H1 (cell line): ENCODE measurements at regions not wholly inside any gene's neighbourhood (a gene's known extent, or its start where the extent isn't known, plus 50 kb on each side); places are given as distances from the start of the nearest gene placed in this dataset.

Source experiments
- CTCF ChIA-PET: fragments of 300-600 bp; sonication (Branson Sonifier 250); formaldehyde crosslinking; loops from one replicate; lab custom pipeline; 2021; ENCODE audit not compliant: partially characterized antibody; lab: Charles Lee
- POLR2A ChIA-PET: fragments of 300-600 bp; sonication (Branson Sonifier 250); formaldehyde crosslinking; loops from one replicate; lab custom pipeline; 2021; ENCODE audit warnings: inconsistent platforms; ENCODE audit not compliant: partially characterized antibody; lab: Charles Lee
- DNase-seq, 2 experiments: peaks; one replicate each; pipeline versions ENCODE4 v3.0.0 to v3.0.0-alpha.2; 2010 to 2022; ENCODE audit warnings: low spot score in 2 of 2, low read depth in 1 of 2, mixed read lengths in 1 of 2
- FAIRE-seq: peaks from 2 replicates; lab custom pipeline; 2011; peaks lifted over from hg19 to GRCh38; lab: Jason Lieb, UNC
- H2AFZ ChIP-seq: 2 replicates; pipeline ENCODE4 v1.8.1; 2012; ENCODE audit warnings: low read length, inconsistent platforms
- H2AK5ac ChIP-seq: 2 replicates; pipeline ENCODE4 v1.6.1; 2013; ENCODE audit warnings: low read depth, low read length
- H2BK120ac ChIP-seq: replicated peaks from 2 replicates; pipeline ENCODE3; 2013; ENCODE audit warnings: low read depth, low read length, inconsistent platforms
- H2BK12ac ChIP-seq: 2 replicates; pipeline ENCODE4 v1.6.1; 2013; ENCODE audit warnings: low read depth, low read length
- H2BK15ac ChIP-seq: 2 replicates; pipeline ENCODE4 v1.6.1; 2013; ENCODE audit warnings: low read length
- H2BK20ac ChIP-seq: 2 replicates; pipeline ENCODE4 v1.6.1; 2013; ENCODE audit warnings: low read length
- H2BK5ac ChIP-seq: 2 replicates; pipeline ENCODE4 v1.6.1; 2013; ENCODE audit warnings: low read depth, low read length
- H3K14ac ChIP-seq: 2 replicates; pipeline ENCODE4 v1.6.1; 2013; ENCODE audit warnings: inconsistent platforms; ENCODE audit not compliant: insufficient read length
- H3K18ac ChIP-seq: 2 replicates; pipeline ENCODE4 v1.6.1; 2013; ENCODE audit warnings: low read length; ENCODE audit errors: extremely low read depth
- H3K23ac ChIP-seq: 2 replicates; pipeline ENCODE4 v1.6.1; 2013; ENCODE audit warnings: inconsistent platforms; ENCODE audit not compliant: insufficient read length
- H3K23me2 ChIP-seq: 2 replicates; pipeline ENCODE4 v1.6.1; 2013; ENCODE audit warnings: low read depth, low read length
- H3K27ac ChIP-seq: 2 replicates; pipeline ENCODE4 v1.6.1; 2011; ENCODE audit warnings: low read depth, low read length, inconsistent platforms
- H3K27me3 ChIP-seq, 4 experiments: replicated peaks in 1 of 4; 1 replicate in 1 of 4; 2 replicates in 3 of 4; pipeline versions ENCODE4 v1.6.1 to v1.8.1; 2011 to 2013; ENCODE audit warnings: low read length in 3 of 4, mild to moderate bottlenecking in 3 of 4, inconsistent platforms in 2 of 4, mixed read lengths in 2 of 4, moderate library complexity in 1 of 4; ENCODE audit not compliant: control insufficient read depth in 3 of 4, insufficient read depth in 3 of 4; ENCODE audit errors: extremely low read depth in 1 of 4
- H3K36me3 ChIP-seq, 4 experiments: 2 replicates each; pipeline versions ENCODE4 v1.6.1 to v1.8.1; 2011 to 2013; ENCODE audit warnings: mild to moderate bottlenecking in 4 of 4, low read length in 3 of 4, moderate library complexity in 2 of 4, control low read depth in 1 of 4, inconsistent platforms in 1 of 4; ENCODE audit not compliant: insufficient read depth in 4 of 4, control insufficient read depth in 2 of 4
- H3K4ac ChIP-seq: replicated peaks from 2 replicates; pipeline ENCODE3; 2013; ENCODE audit warnings: low read length, low read depth, mixed read lengths, inconsistent platforms; ENCODE audit not compliant: insufficient read length
- H3K4me1 ChIP-seq, 4 experiments: replicated peaks in 1 of 4; 1 replicate in 1 of 4; 2 replicates in 3 of 4; pipeline versions ENCODE4 v1.6.1 to v1.8.1; 2011 to 2013; ENCODE audit warnings: low read length in 3 of 4, inconsistent platforms in 2 of 4, mixed read lengths in 1 of 4; ENCODE audit not compliant: insufficient read depth in 4 of 4, control insufficient read depth in 3 of 4
- H3K4me2 ChIP-seq, 2 experiments: 2 replicates each; pipeline versions ENCODE4 v1.6.1 to v1.8.1; 2011 to 2013; ENCODE audit warnings: low read depth in 2 of 2, low read length in 2 of 2, control low read depth in 1 of 2, inconsistent platforms in 1 of 2, mild to moderate bottlenecking in 1 of 2; ENCODE audit not compliant: insufficient read depth in 1 of 2
- H3K4me3 ChIP-seq, 4 experiments: fragments of 200-600, 300-600 bp in 1 of 4; sonication (generic), shearing (Covaris generic), sonication (Bioruptor Twin) in 1 of 4; 2 replicates each; pipeline versions ENCODE4 v1.5.1 to v1.8.1; 2011 to 2016; ENCODE audit warnings: low read length in 4 of 4, low read depth in 3 of 4, control low read depth in 2 of 4, inconsistent platforms in 2 of 4, mild to moderate bottlenecking in 2 of 4, mixed read lengths in 1 of 4, moderate library complexity in 1 of 4; ENCODE audit not compliant: insufficient read depth in 2 of 4; ENCODE audit errors: extremely low read depth in 1 of 4
- H3K56ac ChIP-seq: replicated peaks from 2 replicates; pipeline ENCODE3; 2013; ENCODE audit warnings: low read depth, mild to moderate bottlenecking, mixed read lengths, low read length, inconsistent platforms; ENCODE audit not compliant: insufficient read length
- H3K79me1 ChIP-seq: 2 replicates; pipeline ENCODE4 v1.6.1; 2013; ENCODE audit warnings: low read depth, low read length, control low read depth
- H3K79me2 ChIP-seq, 2 experiments: 2 replicates each; pipeline versions ENCODE4 v1.6.1 to v1.8.1; 2012 to 2013; ENCODE audit warnings: low read length in 2 of 2, mild to moderate bottlenecking in 2 of 2, inconsistent platforms in 1 of 2; ENCODE audit not compliant: insufficient read depth in 2 of 2, control insufficient read depth in 1 of 2
- H3K9ac ChIP-seq, 4 experiments: replicated peaks in 1 of 4; 1 replicate in 1 of 4; 2 replicates in 3 of 4; pipeline versions ENCODE4 v1.6.1 to v1.8.1; 2011 to 2013; ENCODE audit warnings: low read depth in 3 of 4, low read length in 3 of 4, control low read depth in 2 of 4, mild to moderate bottlenecking in 2 of 4, moderate library complexity in 2 of 4, inconsistent platforms in 1 of 4; ENCODE audit errors: extremely low read depth in 1 of 4
- H3K9me3 ChIP-seq, 2 experiments: 2 replicates each; pipeline versions ENCODE4 v1.6.1 to v1.8.1; 2012 to 2013; ENCODE audit warnings: mild to moderate bottlenecking in 2 of 2, moderate library complexity in 2 of 2, control low read depth in 1 of 2, inconsistent platforms in 1 of 2, low read depth in 1 of 2, low read length in 1 of 2, mixed read lengths in 1 of 2; ENCODE audit not compliant: insufficient read depth in 2 of 2
- H4K20me1 ChIP-seq, 2 experiments: replicated peaks in 1 of 2; 2 replicates each; pipeline versions ENCODE3 to v1.8.1; 2011 to 2013; ENCODE audit warnings: inconsistent platforms in 2 of 2, low read length in 2 of 2, mild to moderate bottlenecking in 1 of 2; ENCODE audit not compliant: insufficient read depth in 2 of 2, control insufficient read depth in 1 of 2
- H4K5ac ChIP-seq: 2 replicates; pipeline ENCODE4 v1.6.1; 2013; ENCODE audit warnings: low read length, low read depth, mixed read lengths, inconsistent platforms; ENCODE audit not compliant: insufficient read length
- H4K8ac ChIP-seq: 2 replicates; pipeline ENCODE4 v1.8.0; 2013; ENCODE audit warnings: mild to moderate bottlenecking, moderate library complexity, low read length, inconsistent platforms; ENCODE audit not compliant: insufficient read depth; ENCODE audit errors: extremely low read depth
- H4K91ac ChIP-seq: replicated peaks from 2 replicates; pipeline ENCODE3; 2013; ENCODE audit warnings: low read length, mixed read lengths, inconsistent platforms; ENCODE audit not compliant: insufficient read length
- ASH2L ChIP-seq: fragments of 200-600, 300-600 bp; sonication (generic); IDR thresholded peaks from one replicate; pipeline ENCODE4 v1.7.1; 2017; ENCODE audit warnings: low read length
- ATF3 ChIP-seq: IDR thresholded peaks from 2 replicates; pipeline ENCODE4 v1.6.1; 2011; ENCODE audit warnings: low read depth, mild to moderate bottlenecking, low read length; ENCODE audit not compliant: insufficient read depth
- BCL11A ChIP-seq, 2 experiments: IDR thresholded peaks; one replicate each; pipeline ENCODE4 v1.6.1; 2011; ENCODE audit warnings: low read depth in 2 of 2, low read length in 2 of 2, mild to moderate bottlenecking in 2 of 2
- BRCA1 ChIP-seq: IDR thresholded peaks from 2 replicates; pipeline ENCODE4 v1.6.1; 2012; ENCODE audit warnings: low read depth, low read length, improper control_type of control experiment
- CBX5 ChIP-seq: fragments of 300-800, 300-1000 bp; sonication (generic); IDR thresholded peaks from 2 replicates; pipeline ENCODE4 v1.7.1; 2016; ENCODE audit warnings: antibody characterized with exemption, low read length, low read depth
- CTCF ChIP-seq, 3 experiments: IDR thresholded peaks; 1 replicate in 2 of 3; 2 replicates in 1 of 3; pipeline versions ENCODE4 v1.5.1 to v1.6.1; 2011; ENCODE audit warnings: low read length in 3 of 3, mild to moderate bottlenecking in 3 of 3, inconsistent platforms in 2 of 3, low read depth in 1 of 3, moderate library complexity in 1 of 3; ENCODE audit not compliant: insufficient read depth in 1 of 3; ENCODE audit errors: control extremely low read depth in 1 of 3
- E2F6 ChIP-seq: IDR thresholded peaks from 2 replicates; pipeline ENCODE4 v1.6.1; 2012; ENCODE audit warnings: inconsistent platforms
- MAX ChIP-seq: IDR thresholded peaks from 2 replicates; pipeline ENCODE4 v1.6.1; 2012; ENCODE audit warnings: inconsistent platforms
- PHF8 ChIP-seq: fragments of 200-600 bp; sonication (generic); conservative IDR thresholded peaks from 2 replicates; pipeline ENCODE4 v1.7.1; 2012; ENCODE audit warnings: low read depth, mild to moderate bottlenecking, inconsistent platforms, low read length, moderate library complexity
- POU5F1 ChIP-seq: IDR thresholded peaks from 2 replicates; pipeline ENCODE4 v1.6.1; 2011; ENCODE audit warnings: low read depth, mild to moderate bottlenecking, low read length, moderate library complexity
- SP2 ChIP-seq: IDR thresholded peaks from 2 replicates; pipeline ENCODE4 v1.6.1; 2012; ENCODE audit warnings: mild to moderate bottlenecking, low read length, inconsistent platforms

- FAIRE-seq = no peak
- Histone ChIP-seq H3K14ac (no peak overlapping the region), H2BK120ac (no peak overlapping the region)
- TF ChIP-seq SP2 = no peak
- no peak for TF ChIP-seq E2F6
- no peak for TF ChIP-seq ASH2L
- TF ChIP-seq BCL11A (IDR thresholded peaks at IDR 0.05; ENCODE audit: low read depth in 2 of 2, low read length in 2 of 2) = no peak
- no peak for TF ChIP-seq PHF8
- no peak for TF ChIP-seq ATF3
- no peak for TF ChIP-seq CTCF (IDR thresholded peaks at IDR 0.05; ENCODE audit: control extremely low read depth in 1 of 3, insufficient read depth in 1 of 3, low read depth in 1 of 3, low read length in 3 of 3)
- TF ChIP-seq POU5F1 = no peak
- no peak for TF ChIP-seq BRCA1
- TF ChIP-seq CBX5 = no peak
- no peak for TF ChIP-seq MAX
Observed at GRCh38 chr4:112832493-112832892, 195.6 kb downstream of the LARP7 start.

More at GRCh38 chr4:112832493-112832892, 195.6 kb downstream of the LARP7 start:
- Histone ChIP-seq H3K4me2 (no peak overlapping the region), H3K4me3 (no peak overlapping the region), H2BK20ac (no peak overlapping the region), H3K36me3 (peaks cover 0 to 16% (median 1%) of the 10 kb centered on the region in 4 experiments; a peak in 3 of 8 replicates), H2AK5ac (no peak overlapping the region), H3K27ac (no peak overlapping the region), H3K4me1 (no peaks in the 10 kb centered on the region), H3K23ac (no peak overlapping the region), H2BK15ac (no peak overlapping the region), H4K20me1 (no peaks in the 10 kb centered on the region), H4K91ac (no peak overlapping the region), H3K18ac (no peak overlapping the region), H3K9ac (no peak overlapping the region), H3K56ac (no peak overlapping the region), H3K9me3 (peaks cover 15 to 26% of the 10 kb centered on the region in 2 experiments), H3K23me2 (no peaks in the 10 kb centered on the region), H3K4ac (no peak overlapping the region), H3K27me3 (no peaks in the 10 kb centered on the region), H4K8ac (no peak overlapping the region), H3K79me1 (no peaks in the 10 kb centered on the region), H2BK5ac (no peak overlapping the region), H4K5ac (no peak overlapping the region), H3K79me2 (no peaks in the 10 kb centered on the region), H2AFZ (no peak overlapping the region), H2BK12ac (no peak overlapping the region)
- ChIA-PET CTCF (interaction anchor here (0.9 kb wide), 1 partner anchor 17 kb away, joined by 3 read pairs; no protein-coding TSS in a partner anchor), POLR2A (no interaction called here)
- DNase-seq = no peak
